T-helper 9 cell (primary cell): ENCODE measurements at regions not wholly inside any gene's neighbourhood (a gene's known extent, or its start where the extent isn't known, plus 50 kb on each side); places are given as distances from the start of the nearest gene placed in this dataset.
"Not testable (repeated sequence)": the region's sequence is repeated elsewhere in the genome, so short reads cannot be mapped to it uniquely, and the experiment has no call there.

Source experiments
- DNase-seq: peaks from one replicate; pipeline ENCODE4 v3.0.0-alpha.2; 2020

DNA sequence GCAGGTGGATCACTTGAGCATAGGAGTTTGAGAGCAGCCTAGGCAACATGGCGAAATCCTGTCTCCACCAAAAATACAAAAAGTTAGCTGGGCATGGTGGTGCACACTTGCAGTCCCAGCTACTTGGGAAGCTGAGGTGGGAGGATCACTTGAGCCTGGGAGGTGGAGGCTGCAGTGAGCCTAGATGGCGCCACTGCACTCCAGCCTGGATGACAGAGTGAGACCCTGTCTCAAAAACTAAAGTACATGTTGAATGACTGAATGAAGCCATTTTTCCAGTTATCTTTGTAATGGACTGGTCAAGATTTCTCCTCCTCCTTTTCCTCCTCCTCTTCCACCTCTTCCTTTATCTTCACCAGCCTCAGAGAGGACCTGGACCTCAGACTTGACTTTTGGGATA, 272.0 kb downstream of the SMAD2 start:
- DNase-seq = no peak

- DNase-seq = no peak
These were observed 275.5 kb downstream of the SMAD2 start for GRCh38 chr18:47654988-47655387.

DNA sequence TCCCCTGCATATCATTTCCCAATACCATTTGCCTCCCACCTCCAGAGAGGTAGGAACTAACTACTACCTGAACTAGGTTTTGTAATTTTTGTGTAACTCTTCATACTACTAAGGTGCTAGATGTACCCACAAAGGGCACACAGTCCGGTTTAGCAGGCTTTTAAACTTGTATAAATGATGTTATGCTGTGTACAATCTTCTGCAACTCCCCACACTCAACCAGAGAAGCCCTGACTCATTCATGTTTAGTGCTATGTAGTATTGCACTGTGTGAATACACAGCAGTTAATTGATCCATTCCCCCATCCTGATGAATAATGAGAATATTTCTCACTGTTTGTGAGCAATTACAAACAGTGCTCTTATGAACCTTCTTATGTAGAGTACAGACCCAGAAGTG, 285.6 kb downstream of the SMAD2 start:
- no peak for DNase-seq

DNA sequence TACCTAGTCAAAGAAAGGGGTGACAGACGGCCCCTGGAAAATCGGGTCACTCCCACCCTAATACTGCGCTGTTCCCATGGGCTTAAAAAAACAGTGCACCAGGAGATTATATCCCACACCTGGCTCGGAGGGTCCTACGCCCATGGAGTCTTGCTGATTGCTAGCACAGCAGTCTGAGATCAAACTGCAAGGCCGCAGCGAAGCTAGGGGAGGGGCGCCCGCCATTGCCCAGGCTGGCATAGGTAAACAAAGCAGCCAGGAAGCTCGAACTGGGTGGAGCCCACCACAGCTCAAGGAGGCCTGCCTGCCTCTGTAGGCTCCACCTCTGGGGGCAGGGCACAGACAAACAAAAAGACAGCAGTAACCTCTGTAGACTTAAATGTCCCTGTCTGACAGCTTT, 292.9 kb downstream of the SMAD2 start:
- DNase-seq = not testable (repeated sequence)

DNA sequence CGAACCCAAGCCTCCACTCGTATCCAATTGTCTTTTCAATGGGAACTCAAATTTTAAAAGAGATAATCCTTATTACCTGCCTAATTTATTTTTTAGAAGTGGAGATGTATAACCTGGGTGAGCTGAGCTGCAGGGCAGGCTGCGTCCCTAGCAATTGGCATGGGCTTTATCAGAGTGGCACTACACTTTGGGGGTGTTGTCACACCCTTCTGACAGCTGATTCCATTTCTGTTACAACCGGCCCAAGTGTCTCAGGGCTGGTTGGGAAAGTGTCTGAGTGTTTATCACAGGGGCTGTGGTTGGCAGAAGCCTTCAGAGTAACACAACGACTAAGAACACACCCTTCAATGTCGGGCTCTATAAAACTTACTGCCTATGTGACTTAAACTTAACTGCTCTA, 295.0 kb downstream of the SMAD2 start:
- DNase-seq = no peak

DNA sequence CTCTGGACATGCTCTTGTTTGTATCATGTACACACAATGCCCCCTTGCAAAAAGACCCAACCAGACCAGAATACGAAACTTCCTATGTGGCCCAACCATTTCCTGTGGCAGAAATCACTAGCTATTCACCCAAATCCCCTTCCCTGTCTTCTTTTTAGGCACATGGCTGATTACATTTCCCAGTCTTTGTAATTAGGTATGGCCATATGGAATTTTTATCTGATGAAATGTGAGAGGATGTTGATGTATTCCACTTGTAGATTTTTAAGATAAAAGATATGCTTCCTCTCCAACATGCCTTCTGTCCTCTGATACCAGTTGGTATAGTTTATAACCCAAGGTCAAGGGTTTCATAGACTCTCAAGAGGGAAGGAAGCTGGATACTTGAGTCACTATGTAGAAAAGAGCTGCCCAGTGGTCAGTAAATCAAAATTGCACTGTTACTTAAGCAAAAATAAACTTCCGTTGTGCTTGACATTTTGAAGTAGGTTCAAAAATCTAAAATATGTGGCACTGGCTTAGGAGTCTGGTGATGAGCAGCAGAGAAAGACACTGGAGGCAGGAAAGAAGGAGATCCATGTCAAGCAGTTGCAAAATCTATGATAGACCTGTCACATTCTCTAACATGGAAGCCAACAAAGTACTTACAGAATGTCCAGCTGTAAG, 297.4 kb downstream of the SMAD2 start:
- DNase-seq = no peak

GRCh38 chr18:47628893-47629292, 301.6 kb downstream of the SMAD2 start:
- DNase-seq = no peak

GRCh38 chr18:47628240-47628781, 302.1 kb downstream of the SMAD2 start:
- DNase-seq = no peak

GRCh38 chr18:47627030-47627429, 303.4 kb downstream of the SMAD2 start:
- no peak for DNase-seq

GRCh38 chr18:47619771-47620448, 310.5 kb downstream of the SMAD2 start:
- no peak for DNase-seq

DNA sequence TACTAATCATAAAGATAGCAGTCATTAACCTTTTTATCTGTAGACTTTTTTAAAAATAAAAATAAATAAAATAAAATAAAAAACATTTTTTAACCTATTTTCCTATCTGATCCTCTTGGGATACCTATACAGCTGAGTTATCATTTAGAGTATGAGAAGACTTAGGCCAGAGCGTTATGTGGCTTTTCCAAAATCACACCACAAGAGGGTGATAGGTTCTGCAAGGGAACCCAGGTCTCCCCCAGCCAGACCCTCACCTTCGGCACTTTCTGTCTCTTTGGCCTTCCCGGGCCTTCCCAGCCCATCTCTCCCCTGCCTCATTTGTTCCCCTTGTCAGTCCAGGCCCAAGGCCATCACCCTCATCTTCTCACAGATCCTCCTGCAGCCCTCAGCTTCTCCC, 311.7 kb downstream of the SMAD2 start:
- no peak for DNase-seq

DNA sequence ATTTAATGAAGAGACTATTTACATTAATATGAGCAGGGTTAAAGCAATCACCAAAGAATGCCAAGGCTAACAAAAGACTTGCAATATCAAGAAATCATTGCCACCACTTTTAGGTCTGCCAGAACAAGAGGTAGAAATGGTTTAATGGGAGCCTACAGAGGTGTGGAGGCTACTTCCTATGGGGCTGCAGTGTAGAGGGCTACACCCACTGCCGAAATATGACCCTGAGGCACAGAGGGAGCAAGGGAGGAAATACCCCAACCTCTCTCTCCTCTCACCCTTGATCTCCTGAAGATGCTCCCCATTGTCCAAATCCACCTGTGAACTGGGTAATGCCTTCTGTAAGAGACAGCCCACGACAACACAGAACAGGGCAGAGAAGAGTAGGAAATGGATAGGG, 315.4 kb downstream of the SMAD2 start:
- no peak for DNase-seq

GRCh38 chr18:47613929-47614328, 316.5 kb downstream of the SMAD2 start:
- no peak for DNase-seq

DNA sequence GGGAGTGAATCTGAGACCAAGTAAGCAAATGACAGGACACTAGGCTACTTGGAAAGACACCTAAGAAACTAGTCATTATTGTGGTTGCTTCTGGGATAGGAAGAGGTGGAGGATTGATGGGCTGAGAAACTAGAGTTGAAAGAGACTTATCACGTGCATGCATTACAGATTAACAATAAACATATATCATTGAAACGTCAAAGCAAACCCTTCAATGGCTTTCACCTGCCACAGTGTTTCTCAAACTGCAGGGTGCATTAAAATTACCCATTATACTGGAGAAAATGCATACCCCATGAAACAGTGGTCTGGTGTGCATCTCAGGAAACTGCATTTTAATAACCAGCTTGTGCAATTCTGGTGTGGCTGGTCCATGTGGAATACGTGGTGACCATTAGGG, 318.8 kb downstream of the SMAD2 start:
- DNase-seq = no peak

- DNase-seq = no peak
These were observed 323.9 kb downstream of the SMAD2 start for GRCh38 chr18:47606526-47606925.

- DNase-seq = no peak
These were observed 325.4 kb downstream of the SMAD2 start for GRCh38 chr18:47605093-47605492.

DNA sequence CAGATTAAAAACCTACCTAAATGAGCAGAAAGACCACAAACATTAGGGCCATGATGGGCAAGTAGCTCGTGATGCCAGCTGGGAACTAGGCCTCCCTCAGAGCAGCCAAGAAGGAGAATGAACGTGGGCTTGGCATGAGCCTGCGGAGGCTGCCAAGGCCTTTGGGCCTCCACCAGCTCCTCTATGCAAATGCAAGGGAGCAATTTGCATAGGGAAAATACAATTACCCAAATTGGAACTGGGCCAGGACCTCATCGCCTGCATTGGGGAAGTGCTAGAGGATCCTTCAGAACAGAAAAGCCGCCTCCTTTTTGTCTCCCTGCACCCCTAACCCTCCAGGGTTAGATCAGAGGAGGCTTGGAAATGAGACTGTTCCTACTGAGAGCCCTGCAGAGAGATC, 326.4 kb downstream of the SMAD2 start:
- no peak for DNase-seq

DNA sequence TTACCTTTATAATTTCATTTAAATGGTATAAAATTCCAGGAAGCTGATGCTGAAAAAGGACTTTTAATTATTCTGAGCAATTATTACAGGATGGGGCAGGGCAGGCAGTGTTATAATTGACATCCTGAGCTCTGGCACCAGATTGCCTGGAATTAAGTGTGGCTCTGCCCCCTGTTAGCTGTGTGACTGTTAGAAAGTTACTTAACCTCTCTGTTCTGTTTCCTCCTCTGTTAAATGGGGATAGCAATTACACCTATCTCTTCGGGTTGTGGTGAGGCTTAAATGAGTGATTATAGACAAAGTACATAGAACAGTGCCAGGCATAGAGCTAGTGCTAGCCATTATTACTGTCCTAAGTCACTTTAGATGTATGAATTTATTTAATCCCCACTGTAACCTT, 327.3 kb downstream of the SMAD2 start:
- DNase-seq = no peak

- DNase-seq = no peak
These were observed 328.1 kb downstream of the SMAD2 start for GRCh38 chr18:47602273-47602897.

DNA sequence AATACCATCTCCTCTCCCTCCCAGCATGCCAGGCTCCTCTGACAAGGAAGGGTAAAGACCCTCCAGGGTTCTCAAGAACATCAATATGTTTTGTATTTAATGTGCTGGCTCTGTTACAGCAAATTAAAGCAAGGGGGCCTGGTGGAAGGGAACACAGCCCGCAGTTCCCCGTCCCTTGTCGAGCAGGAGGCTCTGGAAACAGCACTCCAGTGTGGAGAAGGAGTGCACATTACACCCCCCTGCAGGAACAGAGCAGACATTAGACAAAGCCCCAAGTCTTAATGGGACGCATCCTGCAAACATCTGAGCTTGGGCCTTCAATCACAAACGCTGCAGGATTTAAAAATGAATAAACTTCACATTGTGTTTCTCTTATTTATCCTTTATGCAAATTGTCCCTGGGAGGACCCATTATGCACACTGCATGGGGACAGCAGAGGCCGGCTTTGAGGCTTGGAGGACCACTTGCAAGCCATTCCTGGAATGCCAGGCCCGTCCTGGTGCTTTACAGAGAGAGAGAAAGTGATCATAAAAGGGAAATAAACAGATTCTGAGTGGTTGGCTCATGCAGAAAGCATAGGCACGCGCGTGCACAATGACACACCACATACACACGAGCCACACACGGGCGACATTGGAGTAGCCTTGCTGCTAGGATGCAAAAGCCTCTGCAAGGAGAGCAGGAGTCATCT, 328.7 kb downstream of the SMAD2 start:
- no peak for DNase-seq

- DNase-seq = no peak
These were observed 334.5 kb downstream of the SMAD2 start for GRCh38 chr18:47595831-47596501.

DNA sequence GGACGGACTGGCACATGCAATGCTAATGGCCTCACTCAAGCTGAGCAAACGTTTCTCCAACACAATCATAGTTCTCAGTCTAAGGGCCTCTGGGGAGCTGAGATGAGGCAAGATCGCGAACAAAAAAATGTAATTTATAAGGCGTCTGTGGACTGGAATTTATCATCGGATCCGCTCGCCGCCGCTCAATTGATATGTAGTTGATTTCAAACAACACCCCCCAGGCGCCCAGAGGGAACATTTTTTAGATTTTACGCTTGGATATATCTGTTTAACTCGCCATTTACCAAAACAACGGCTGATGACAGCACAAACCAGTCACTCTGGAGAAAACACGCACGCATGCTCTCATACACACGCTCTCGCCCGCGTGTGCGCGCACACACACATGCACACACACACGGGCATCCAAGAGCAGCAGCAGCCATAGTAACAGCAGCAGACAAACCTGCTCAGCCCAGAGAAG, 335.8 kb downstream of the SMAD2 start:
- no peak for DNase-seq
